Dendritic cell treated with granulocyte-macrophage colony-stimulating factor and Interleukin-4, amounts not matched to agents 40 ng/mL and 50 ng/mL, for 4 days (primary cell): ENCODE measurements at regions not wholly inside any gene's neighbourhood (a gene's known extent, or its start where the extent isn't known, plus 50 kb on each side); places are given as distances from the start of the nearest gene placed in this dataset.

ENCODE experiments used
- H3K27ac Mint-ChIP-seq: one replicate; pipeline ENCODE4 v1.8.0; 2022; ENCODE audit warnings: mild to moderate bottlenecking, mixed read lengths
- H3K27me3 Mint-ChIP-seq: one replicate; pipeline ENCODE4 v1.8.0; 2022; ENCODE audit warnings: mild to moderate bottlenecking, mixed read lengths
- H3K36me3 Mint-ChIP-seq: one replicate; pipeline ENCODE4 v1.8.0; 2022; ENCODE audit warnings: low read depth, mixed read lengths
- H3K4me1 Mint-ChIP-seq: one replicate; pipeline ENCODE4 v1.8.0; 2022; ENCODE audit warnings: low read depth, mixed read lengths
- H3K4me3 Mint-ChIP-seq: one replicate; pipeline ENCODE4 v1.8.0; 2022; ENCODE audit warnings: mild to moderate bottlenecking, moderate library complexity, mixed read lengths
- H3K9me3 Mint-ChIP-seq: one replicate; pipeline ENCODE4 v1.8.0; 2022; ENCODE audit warnings: mixed read lengths
- intact Hi-C: fragments of 100-400 bp; cut with micrococcal nuclease; formaldehyde crosslinking; loops from one replicate; pipeline ENCODE4 v1.15.0; 2022

GRCh38 chr4:46196086-46196485, 72.2 kb upstream of the GABRG1 start:
- Mint-ChIP-seq H3K36me3 (no peaks in the 10 kb centered on the region), H3K27me3 (no peaks in the 10 kb centered on the region), H3K27ac (no peak overlapping the region), H3K4me1 (no peaks in the 10 kb centered on the region), H3K4me3 (no peak overlapping the region), H3K9me3 (no peaks in the 10 kb centered on the region)
- intact Hi-C loops: no loop called here

GRCh38 chr4:46185766-46186165, 61.9 kb upstream of the GABRG1 start:
- Mint-ChIP-seq H3K27ac (no peak overlapping the region), H3K36me3 (no peaks in the 10 kb centered on the region), H3K9me3 (peaks cover 6% of the 10 kb centered on the region), H3K4me1 (no peaks in the 10 kb centered on the region), H3K27me3 (no peaks in the 10 kb centered on the region), H3K4me3 (no peak overlapping the region)
- intact Hi-C loops: no loop called here

GRCh38 chr4:46179356-46179755, 55.5 kb upstream of the GABRG1 start:
- peaks cover 55% of the 10 kb centered on the region for H3K9me3 Mint-ChIP-seq
- intact Hi-C loops: no loop called here
- H3K4me1 Mint-ChIP-seq: no peaks in the 10 kb centered on the region
- no peaks in the 10 kb centered on the region for H3K36me3 Mint-ChIP-seq
- H3K27ac Mint-ChIP-seq: no peak overlapping the region
- no peak overlapping the region for H3K4me3 Mint-ChIP-seq
- H3K27me3 Mint-ChIP-seq: no peaks in the 10 kb centered on the region
